Ovary (tissue), 3 donors: ENCODE measurements at regions not wholly inside any gene's neighbourhood (a gene's known extent, or its start where the extent isn't known, plus 50 kb on each side); places are given as distances from the start of the nearest gene placed in this dataset.

Experiments
- CTCF ChIP-seq, 3 donors: fragments of 450-650 bp in 2 of 3; fragments of 200-600 bp in 1 of 3; IDR thresholded peaks; one replicate each; pipeline versions ENCODE4 v1.5.1 to v1.8.0; 2016 to 2022; ENCODE audit warnings: antibody characterized with exemption in 3 of 3, mild to moderate bottlenecking in 1 of 3
- EP300 ChIP-seq: sonication (generic); formaldehyde crosslinking; IDR thresholded peaks from one replicate; pipeline ENCODE4 v1.6.1; 2017; ENCODE audit warnings: antibody characterized with exemption
- POLR2A ChIP-seq: fragments of 450-650 bp; IDR thresholded peaks from one replicate; pipeline ENCODE4 v1.6.1; 2017; ENCODE audit warnings: antibody characterized with exemption, mild to moderate bottlenecking, moderate library complexity
- donor health status: DM: no; HTN: no; CAD: no.

DNA sequence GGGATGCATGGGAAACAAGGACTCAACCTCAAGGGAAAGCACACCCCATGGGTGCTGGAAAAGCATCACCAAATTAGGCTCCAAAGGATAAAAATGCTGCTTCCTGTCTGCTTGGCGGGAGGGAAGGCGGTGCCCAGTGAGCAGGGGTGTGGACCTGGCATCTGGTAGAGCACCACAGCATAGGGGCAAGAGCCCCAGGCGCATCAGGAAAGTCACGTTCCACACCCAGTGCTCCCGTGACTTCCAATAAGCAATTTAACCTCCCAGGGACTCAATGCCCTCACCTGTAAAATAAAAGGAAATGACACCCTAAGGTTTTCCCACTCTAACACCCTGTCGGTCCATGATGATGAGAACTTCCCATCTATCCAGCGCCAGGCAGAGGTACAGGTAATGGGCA, 206.0 kb downstream of the SETD4 start:
- TF ChIP-seq CTCF (IDR thresholded peaks at IDR 0.05), result no peak
- no peak for TF ChIP-seq POLR2A
- TF ChIP-seq EP300, result no peak
